Lower leg skin (tissue), 3 donors: ENCODE measurements at regions not wholly inside any gene's neighbourhood (a gene's known extent, or its start where the extent isn't known, plus 50 kb on each side); places are given as distances from the start of the nearest gene placed in this dataset.

ENCODE experiments used
- POLR2A ChIP-seq, 2 donors: fragments of 450-650 bp; IDR thresholded peaks; one replicate each; pipeline ENCODE4 v1.6.1; 2016 to 2017; ENCODE audit warnings: antibody characterized with exemption in 2 of 2, mild to moderate bottlenecking in 1 of 2, moderate library complexity in 1 of 2
- TF ChIP-seq, protein P1 (sequence below), 3 donors: fragments of 450-650 bp; IDR thresholded peaks; one replicate each; pipeline ENCODE4 v1.5.1; 2016; ENCODE audit warnings: antibody characterized with exemption in 3 of 3, mild to moderate bottlenecking in 3 of 3, moderate library complexity in 2 of 3

DNA sequence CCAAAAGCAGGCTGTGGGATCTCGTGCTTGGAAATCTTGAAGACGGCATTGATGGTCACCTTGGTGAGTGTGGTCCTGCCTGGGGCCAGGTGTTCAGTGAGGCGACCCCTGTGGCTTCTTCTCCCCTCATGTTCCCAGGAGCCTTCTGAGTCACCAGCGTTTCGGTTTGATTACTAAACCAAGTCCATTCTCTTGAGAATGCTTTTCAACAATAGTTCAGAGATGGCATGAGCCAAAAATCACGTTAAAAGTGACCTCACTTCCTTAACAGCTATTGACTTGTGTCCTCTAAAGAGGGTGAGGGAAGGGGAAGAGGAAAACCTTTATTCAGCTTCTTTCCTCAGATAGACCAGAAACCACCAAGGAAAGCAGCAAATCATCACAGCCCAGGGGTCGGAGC is 315.2 kb downstream of the GATA3 start:
- TF ChIP-seq, protein P1, sequence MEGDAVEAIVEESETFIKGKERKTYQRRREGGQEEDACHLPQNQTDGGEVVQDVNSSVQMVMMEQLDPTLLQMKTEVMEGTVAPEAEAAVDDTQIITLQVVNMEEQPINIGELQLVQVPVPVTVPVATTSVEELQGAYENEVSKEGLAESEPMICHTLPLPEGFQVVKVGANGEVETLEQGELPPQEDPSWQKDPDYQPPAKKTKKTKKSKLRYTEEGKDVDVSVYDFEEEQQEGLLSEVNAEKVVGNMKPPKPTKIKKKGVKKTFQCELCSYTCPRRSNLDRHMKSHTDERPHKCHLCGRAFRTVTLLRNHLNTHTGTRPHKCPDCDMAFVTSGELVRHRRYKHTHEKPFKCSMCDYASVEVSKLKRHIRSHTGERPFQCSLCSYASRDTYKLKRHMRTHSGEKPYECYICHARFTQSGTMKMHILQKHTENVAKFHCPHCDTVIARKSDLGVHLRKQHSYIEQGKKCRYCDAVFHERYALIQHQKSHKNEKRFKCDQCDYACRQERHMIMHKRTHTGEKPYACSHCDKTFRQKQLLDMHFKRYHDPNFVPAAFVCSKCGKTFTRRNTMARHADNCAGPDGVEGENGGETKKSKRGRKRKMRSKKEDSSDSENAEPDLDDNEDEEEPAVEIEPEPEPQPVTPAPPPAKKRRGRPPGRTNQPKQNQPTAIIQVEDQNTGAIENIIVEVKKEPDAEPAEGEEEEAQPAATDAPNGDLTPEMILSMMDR (IDR thresholded peaks at IDR 0.05): no peak
- TF ChIP-seq POLR2A (IDR thresholded peaks at IDR 0.05): no peak
